Skeletal muscle tissue (tissue), 3 donors: ENCODE measurements at regions not wholly inside any gene's neighbourhood (a gene's known extent, or its start where the extent isn't known, plus 50 kb on each side); places are given as distances from the start of the nearest gene placed in this dataset.

ENCODE experiments used
- H3K27ac ChIP-seq: one replicate; pipeline ENCODE4 v1.7.0; 2013; ENCODE audit warnings: mild to moderate bottlenecking, low read depth, low read length, inconsistent platforms
- H3K27me3 ChIP-seq, 3 donors: one replicate each; pipeline ENCODE4 v1.7.0; 2013; ENCODE audit warnings: low read length in 3 of 3; ENCODE audit not compliant: control insufficient read depth in 3 of 3, insufficient read depth in 3 of 3
- H3K36me3 ChIP-seq, 3 donors: one replicate each; pipeline ENCODE4 v1.7.0; 2013; ENCODE audit warnings: low read length in 3 of 3; ENCODE audit not compliant: control insufficient read depth in 3 of 3, insufficient read depth in 3 of 3
- H3K4me1 ChIP-seq, 3 donors: one replicate each; pipeline ENCODE4 v1.7.0; 2013; ENCODE audit warnings: low read length in 3 of 3, mild to moderate bottlenecking in 3 of 3; ENCODE audit not compliant: control insufficient read depth in 3 of 3, insufficient read depth in 3 of 3
- H3K4me3 ChIP-seq, 3 donors: one replicate each; pipeline ENCODE4 v1.7.0; 2013; ENCODE audit warnings: low read length in 3 of 3
- H3K9ac ChIP-seq, 3 donors: one replicate each; pipeline ENCODE4 v1.7.0; 2013; ENCODE audit warnings: low read length in 3 of 3, mild to moderate bottlenecking in 3 of 3, moderate library complexity in 2 of 3, low read depth in 1 of 3
- H3K9me3 ChIP-seq, 3 donors: one replicate each; pipeline ENCODE4 v1.7.0; 2013; ENCODE audit warnings: low read length in 3 of 3; ENCODE audit not compliant: control insufficient read depth in 3 of 3
- donor health status: Osteomylitis.

DNA sequence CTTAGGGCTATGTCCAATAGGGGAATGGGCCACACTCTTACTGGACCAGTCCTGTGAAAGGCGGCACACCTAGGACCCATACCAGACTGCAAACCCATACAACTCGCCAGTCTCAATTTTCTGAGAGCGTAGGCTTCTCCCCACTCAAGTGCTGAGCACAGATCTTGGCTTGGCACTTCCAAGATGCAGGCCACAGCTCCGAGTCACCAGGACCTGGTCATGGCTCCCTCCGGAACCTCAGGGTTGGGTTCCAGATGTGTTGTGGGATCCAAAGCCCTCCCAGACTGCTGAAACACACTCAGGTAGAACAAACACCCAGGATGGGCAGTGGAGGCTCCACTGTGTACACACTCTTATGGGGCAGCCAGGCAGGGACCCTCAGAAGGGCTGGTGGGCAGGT lies 103.3 kb downstream of the TMEM144 start:
- Histone ChIP-seq H3K4me3 (no peak overlapping the region), H3K9ac (no peak overlapping the region), H3K27me3 (no peaks in the 10 kb centered on the region), H3K27ac (no peak overlapping the region), H3K4me1 (no peaks in the 10 kb centered on the region), H3K9me3 (no peaks in the 10 kb centered on the region), H3K36me3 (no peaks in the 10 kb centered on the region)

DNA sequence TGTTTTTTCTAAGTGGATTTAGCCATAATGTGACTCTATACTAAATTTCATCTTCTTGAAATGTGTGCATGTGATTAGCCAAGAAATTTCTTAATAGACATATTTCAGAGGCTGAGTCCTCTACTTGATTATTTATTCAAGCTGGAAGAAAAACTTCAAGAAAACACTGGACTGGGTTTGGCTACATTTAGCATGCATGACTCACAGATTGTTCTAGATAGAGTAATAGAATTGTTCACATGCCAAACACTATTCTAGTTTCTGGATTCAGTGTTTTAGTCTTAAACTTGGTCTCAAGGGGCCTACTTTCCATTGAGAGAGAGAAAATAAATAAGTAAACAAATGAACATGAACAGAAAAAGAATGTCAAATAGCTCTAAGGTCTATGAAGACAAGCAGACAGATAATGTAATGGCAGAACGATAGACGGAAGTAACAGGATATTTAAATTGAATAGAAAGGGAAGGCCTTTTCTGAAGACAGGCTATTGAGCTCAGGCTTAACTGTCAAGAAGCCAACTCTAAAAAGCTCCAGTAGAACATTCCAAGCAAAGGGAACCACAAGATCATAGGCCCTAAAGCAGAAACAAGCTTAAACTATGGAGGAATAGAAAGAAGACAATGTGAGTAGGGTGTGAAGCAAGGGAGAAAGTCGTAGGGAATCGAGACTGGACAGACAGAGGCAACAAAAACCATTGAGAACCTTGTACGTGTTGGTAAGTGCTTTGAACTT lies 104.6 kb downstream of the TMEM144 start:
- no peak overlapping the region for H3K4me3 ChIP-seq
- H3K9ac ChIP-seq, result no peak overlapping the region
- H3K4me1 ChIP-seq, result no peaks in the 10 kb centered on the region
- no peaks in the 10 kb centered on the region for H3K27me3 ChIP-seq
- no peaks in the 10 kb centered on the region for H3K36me3 ChIP-seq
- H3K27ac ChIP-seq, result peak overlapping the region; percentile 13
- no peaks in the 10 kb centered on the region for H3K9me3 ChIP-seq

DNA sequence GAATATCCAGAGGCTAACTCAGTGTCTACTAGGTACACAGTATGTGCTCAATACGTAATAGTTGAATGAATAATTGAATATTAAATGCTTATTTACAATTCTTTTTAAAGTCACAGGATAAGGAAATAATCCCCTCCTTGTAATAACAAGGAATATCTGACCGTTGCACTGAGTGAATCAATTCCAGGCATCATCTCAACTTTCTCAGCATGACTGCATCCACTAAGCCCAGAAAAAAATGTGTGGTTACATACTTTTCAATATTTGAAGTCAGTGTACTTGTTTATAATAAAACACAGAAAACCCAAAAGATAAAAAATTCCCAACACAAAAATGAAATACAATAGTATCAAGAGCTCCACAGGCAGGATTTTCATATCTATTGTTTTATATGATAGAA lies 105.4 kb downstream of the TMEM144 start:
- no peak overlapping the region for H3K27ac ChIP-seq
- H3K9me3 ChIP-seq, result no peaks in the 10 kb centered on the region
- H3K27me3 ChIP-seq, result no peaks in the 10 kb centered on the region
- H3K4me1 ChIP-seq, result no peaks in the 10 kb centered on the region
- H3K36me3 ChIP-seq, result no peaks in the 10 kb centered on the region
- no peak overlapping the region for H3K4me3 ChIP-seq
- H3K9ac ChIP-seq, result no peak overlapping the region

DNA sequence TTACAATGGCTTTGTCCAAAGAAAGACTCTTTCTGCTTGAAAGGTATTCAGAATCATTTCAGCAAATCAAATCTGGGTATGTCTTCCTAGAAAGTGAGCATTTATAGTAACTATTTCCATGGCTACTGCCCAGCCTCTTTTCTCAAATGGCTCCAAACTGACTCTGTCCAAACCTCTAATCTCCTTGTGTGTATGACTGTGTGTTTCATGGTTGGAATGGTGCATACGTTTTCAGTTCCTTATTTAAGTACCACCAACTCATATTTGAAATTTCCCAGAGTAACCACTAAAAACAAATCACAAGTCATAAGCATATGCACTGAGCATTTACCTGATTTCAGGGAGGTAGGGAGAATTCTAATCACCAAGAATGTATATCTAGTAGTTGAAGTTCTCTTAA lies 106.0 kb downstream of the TMEM144 start:
- no peaks in the 10 kb centered on the region for H3K27me3 ChIP-seq
- no peaks in the 10 kb centered on the region for H3K36me3 ChIP-seq
- H3K27ac ChIP-seq, result no peak overlapping the region
- H3K4me3 ChIP-seq, result no peak overlapping the region
- H3K9ac ChIP-seq, result no peak overlapping the region
- H3K4me1 ChIP-seq, result no peaks in the 10 kb centered on the region
- H3K9me3 ChIP-seq, result no peaks in the 10 kb centered on the region

DNA sequence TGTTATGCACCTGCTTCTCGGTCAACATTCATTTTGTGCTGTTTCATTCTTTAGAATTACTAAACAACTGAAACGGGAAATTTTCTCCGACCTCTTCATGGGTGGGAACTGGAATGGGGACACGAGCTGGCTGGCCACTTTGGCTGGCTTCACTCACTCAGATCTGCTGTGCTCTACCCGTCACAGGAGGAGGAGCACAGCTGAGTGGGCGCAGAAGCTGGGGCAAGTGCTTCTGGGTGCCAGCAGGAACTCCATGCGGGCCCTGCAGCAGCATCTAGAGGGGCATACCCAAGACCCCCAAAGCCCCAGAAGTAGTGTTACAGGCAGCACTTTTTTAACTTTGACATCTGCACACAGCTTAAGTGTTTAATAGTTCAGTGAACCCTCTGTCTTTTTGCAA lies 109.6 kb downstream of the TMEM144 start:
- Histone ChIP-seq H3K27me3 (no peaks in the 10 kb centered on the region), H3K27ac (no peak overlapping the region), H3K36me3 (no peaks in the 10 kb centered on the region), H3K9me3 (no peaks in the 10 kb centered on the region), H3K4me1 (no peaks in the 10 kb centered on the region), H3K9ac (no peak overlapping the region), H3K4me3 (no peak overlapping the region)

DNA sequence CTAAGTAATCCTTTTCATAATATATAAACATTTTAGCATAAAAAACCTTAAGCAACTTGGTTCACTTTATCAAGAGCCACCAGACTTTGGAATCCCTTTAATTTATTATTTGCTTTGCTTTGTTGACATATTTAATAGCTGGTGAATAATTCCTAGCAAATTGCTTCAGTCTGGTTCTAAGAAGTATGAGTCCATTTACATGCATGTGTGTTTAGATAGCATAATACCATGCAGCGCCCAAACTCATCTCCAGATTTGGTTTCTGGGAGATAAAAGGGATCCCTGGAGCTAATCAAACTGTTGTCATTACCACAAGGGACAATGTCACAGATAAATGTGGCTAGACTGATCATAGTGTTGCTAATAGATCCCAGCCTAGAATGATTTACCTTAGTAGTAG lies 111.8 kb downstream of the TMEM144 start:
- H3K4me3 ChIP-seq, result no peak overlapping the region
- H3K27ac ChIP-seq, result no peak overlapping the region
- H3K9ac ChIP-seq, result no peak overlapping the region
- no peaks in the 10 kb centered on the region for H3K27me3 ChIP-seq
- no peaks in the 10 kb centered on the region for H3K9me3 ChIP-seq
- H3K4me1 ChIP-seq, result no peaks in the 10 kb centered on the region
- H3K36me3 ChIP-seq, result no peaks in the 10 kb centered on the region

DNA sequence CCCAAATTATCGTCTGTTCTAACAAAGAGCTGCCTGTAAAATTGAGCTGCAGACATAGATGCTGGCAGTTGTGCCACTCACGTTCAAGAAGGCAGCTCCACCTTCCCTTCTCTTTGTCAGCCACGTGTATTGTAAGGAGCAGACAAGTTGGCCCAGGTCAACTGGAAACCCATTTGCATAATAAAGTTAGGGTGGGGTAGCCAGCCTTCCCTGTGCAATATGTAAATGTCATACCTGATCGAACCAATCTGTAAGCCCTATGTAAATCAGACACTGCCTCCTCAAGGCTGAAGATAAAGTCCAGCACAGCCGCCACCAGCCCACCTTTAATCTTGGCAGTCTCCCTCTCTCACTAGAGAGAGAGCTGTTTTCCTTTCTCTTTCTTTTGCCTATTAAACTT lies 117.2 kb downstream of the TMEM144 start:
- no peaks in the 10 kb centered on the region for H3K9me3 ChIP-seq
- no peaks in the 10 kb centered on the region for H3K36me3 ChIP-seq
- H3K9ac ChIP-seq, result no peak overlapping the region
- no peaks in the 10 kb centered on the region for H3K4me1 ChIP-seq
- no peak overlapping the region for H3K4me3 ChIP-seq
- no peak overlapping the region for H3K27ac ChIP-seq
- H3K27me3 ChIP-seq, result no peaks in the 10 kb centered on the region

DNA sequence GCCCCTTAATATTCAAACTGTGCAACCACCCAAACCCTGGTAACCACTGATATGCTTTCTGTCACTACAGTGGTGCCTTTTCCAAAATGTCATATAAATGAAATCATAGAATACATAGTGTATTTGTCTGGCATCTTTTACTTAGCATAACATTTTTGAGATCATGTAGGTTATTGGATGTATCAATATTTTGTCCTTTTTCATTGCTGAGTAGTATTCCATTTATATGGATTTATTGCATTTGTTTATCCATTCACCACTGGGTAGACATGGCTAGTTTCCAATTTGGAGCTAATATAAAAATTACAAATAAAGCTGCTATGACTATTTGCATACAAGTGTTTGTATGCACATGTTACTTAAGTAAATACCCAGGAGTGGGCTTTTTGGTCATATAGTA lies 121.6 kb downstream of the TMEM144 start:
- no peaks in the 10 kb centered on the region for H3K4me1 ChIP-seq
- H3K4me3 ChIP-seq, result no peak overlapping the region
- H3K9ac ChIP-seq, result no peak overlapping the region
- H3K9me3 ChIP-seq, result no peaks in the 10 kb centered on the region
- no peaks in the 10 kb centered on the region for H3K36me3 ChIP-seq
- no peaks in the 10 kb centered on the region for H3K27me3 ChIP-seq
- H3K27ac ChIP-seq, result no peak overlapping the region

DNA sequence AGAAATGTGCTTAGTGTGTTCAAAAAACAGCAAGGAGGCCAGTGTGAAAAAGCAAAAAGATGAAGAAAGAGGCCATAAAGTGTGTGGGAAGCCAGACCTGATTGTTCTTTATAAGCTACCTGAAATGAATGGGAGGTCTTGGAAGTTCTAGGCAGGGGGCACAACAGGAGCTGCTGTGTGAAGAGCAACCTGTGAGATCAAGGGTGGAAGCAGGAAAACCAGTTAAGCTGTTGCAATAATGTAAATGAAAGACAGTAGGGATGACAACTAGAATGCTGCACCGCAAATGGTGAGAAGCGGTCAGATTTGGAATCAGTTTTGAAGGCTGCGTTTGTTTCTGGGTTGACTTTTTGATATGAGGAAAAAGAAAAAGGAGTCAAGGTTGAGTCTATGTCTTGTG lies 123.5 kb downstream of the TMEM144 start:
- no peaks in the 10 kb centered on the region for H3K4me1 ChIP-seq
- no peaks in the 10 kb centered on the region for H3K36me3 ChIP-seq
- H3K9me3 ChIP-seq, result no peaks in the 10 kb centered on the region
- H3K4me3 ChIP-seq, result no peak overlapping the region
- H3K9ac ChIP-seq, result no peak overlapping the region
- H3K27me3 ChIP-seq, result no peaks in the 10 kb centered on the region
- H3K27ac ChIP-seq, result no peak overlapping the region

DNA sequence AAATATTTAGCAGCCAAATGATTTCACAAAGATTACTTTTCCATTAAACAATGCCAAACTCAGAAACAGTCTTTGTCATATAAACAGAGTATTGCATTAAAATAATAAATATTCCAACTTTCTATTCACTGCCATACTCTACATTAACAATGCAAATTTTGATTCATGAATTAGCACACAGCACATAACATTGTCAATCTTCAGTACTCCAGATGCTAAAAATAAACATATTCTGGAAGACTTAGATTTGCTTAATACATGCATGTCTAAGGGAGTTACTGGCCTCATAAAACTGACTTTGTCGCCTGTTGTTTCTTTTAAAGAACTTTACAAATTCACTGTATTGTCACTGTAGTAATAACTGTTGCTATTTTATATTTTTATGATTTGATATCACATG lies 131.6 kb downstream of the TMEM144 start:
- H3K4me3 ChIP-seq, result no peak overlapping the region
- no peak overlapping the region for H3K27ac ChIP-seq
- no peaks in the 10 kb centered on the region for H3K27me3 ChIP-seq
- H3K9ac ChIP-seq, result no peak overlapping the region
- no peaks in the 10 kb centered on the region for H3K4me1 ChIP-seq
- H3K9me3 ChIP-seq, result no peaks in the 10 kb centered on the region
- no peaks in the 10 kb centered on the region for H3K36me3 ChIP-seq
